HEK293 (cell line): ENCODE measurements at regions not wholly inside any gene's neighbourhood (a gene's known extent, or its start where the extent isn't known, plus 50 kb on each side); places are given as distances from the start of the nearest gene placed in this dataset.

Experiments used
- CTCF ChIA-PET: fragments of 350-600 bp; formaldehyde crosslinking; extraction: SDS; loops from one replicate; lab custom pipeline; 2021; ENCODE audit warnings: antibody characterized with exemption; lab: Yijun Ruan, JAX
- POLR2A ChIA-PET: fragments of 300-600 bp; formaldehyde crosslinking; extraction: SDS; loops from one replicate; lab custom pipeline; 2020; ENCODE audit warnings: antibody characterized with exemption, inconsistent platforms; lab: Yijun Ruan, JAX
- H3K27ac ChIP-seq: fragments of 200-500 bp; sonication (Bioruptor generic); 2 replicates; pipeline ENCODE4 v1.5.1; 2014; ENCODE audit warnings: low read depth, low read length, control low read depth, inconsistent platforms; ENCODE audit errors: extremely low read depth
- H3K36me3 ChIP-seq, 2 experiments: fragments of 200-500 bp in 1 of 2; sonication (Bioruptor generic) in 1 of 2; 1 replicate in 1 of 2; 2 replicates in 1 of 2; pipeline ENCODE4 v1.5.1; 2014 to 2017; ENCODE audit warnings: inconsistent platforms in 2 of 2, low read length in 2 of 2; ENCODE audit not compliant: control insufficient read depth in 2 of 2, insufficient read depth in 1 of 2
- H3K4me1 ChIP-seq: fragments of 200-500 bp; sonication (Bioruptor generic); 2 replicates; pipeline ENCODE4 v1.5.1; 2014; ENCODE audit warnings: mild to moderate bottlenecking, low read length, inconsistent platforms; ENCODE audit not compliant: control insufficient read depth, insufficient read depth
- H3K4me3 ChIP-seq: 2 replicates; pipeline ENCODE4 v1.5.1; 2011; ENCODE audit warnings: low read depth, mild to moderate bottlenecking, control low read depth, low read length, moderate library complexity
- H3K9me3 ChIP-seq: fragments of 200-500 bp; sonication (Bioruptor generic); 2 replicates; pipeline ENCODE4 v1.5.1; 2014; ENCODE audit warnings: low read depth, low read length, inconsistent platforms; ENCODE audit not compliant: control insufficient read depth, insufficient read depth
- CTCF ChIP-seq: fragments of 450-650 bp; formaldehyde crosslinking; IDR thresholded peaks from 2 replicates; pipeline ENCODE4 v1.5.1; 2016; ENCODE audit warnings: missing biosample characterization, missing genetic modification characterization
- EGR2 ChIP-seq: fragments of 450-650 bp; formaldehyde crosslinking; IDR thresholded peaks from 2 replicates; pipeline ENCODE4 v1.5.1; 2016; ENCODE audit warnings: low read depth, missing biosample characterization, missing genetic modification characterization
- GLIS1 ChIP-seq: fragments of 450-650 bp; formaldehyde crosslinking; IDR thresholded peaks from 2 replicates; pipeline ENCODE4 v1.5.1; 2016; ENCODE audit warnings: missing biosample characterization, missing genetic modification characterization
- IKZF3 ChIP-seq: fragments of 450-650 bp; IDR thresholded peaks from 2 replicates; pipeline ENCODE4 v1.5.0; 2018; ENCODE audit warnings: missing biosample characterization, mild to moderate bottlenecking, missing genetic modification characterization, moderate library complexity
- PRDM10 ChIP-seq: fragments of 450-650 bp; formaldehyde crosslinking; IDR thresholded peaks from 2 replicates; pipeline ENCODE4 v1.5.1; 2016; ENCODE audit warnings: missing biosample characterization, missing genetic modification characterization
- SCRT1 ChIP-seq: fragments of 450-650 bp; formaldehyde crosslinking; IDR thresholded peaks from 2 replicates; pipeline ENCODE4 v1.5.1; 2016; ENCODE audit warnings: missing biosample characterization, missing genetic modification characterization, borderline replicate concordance
- ZBTB21 ChIP-seq: fragments of 450-650 bp; formaldehyde crosslinking; IDR thresholded peaks from 2 replicates; pipeline ENCODE4 v1.5.1; 2017; ENCODE audit warnings: missing biosample characterization, missing genetic modification characterization
- ZFHX2 ChIP-seq: fragments of 450-650 bp; formaldehyde crosslinking; conservative IDR thresholded peaks from 2 replicates; pipeline ENCODE4 v1.5.1; 2016; ENCODE audit warnings: missing biosample characterization, missing genetic modification characterization
- ZFP41 ChIP-seq: fragments of 450-650 bp; formaldehyde crosslinking; IDR thresholded peaks from 2 replicates; pipeline ENCODE4 v1.5.1; 2016; ENCODE audit warnings: missing biosample characterization, missing genetic modification characterization, borderline replicate concordance
- ZNF10 ChIP-seq: fragments of 450-650 bp; formaldehyde crosslinking; IDR thresholded peaks from 2 replicates; pipeline ENCODE4 v1.5.1; 2017; ENCODE audit warnings: missing biosample characterization, missing genetic modification characterization
- ZNF18 ChIP-seq: fragments of 450-650 bp; formaldehyde crosslinking; IDR thresholded peaks from 2 replicates; pipeline ENCODE4 v1.5.1; 2016; ENCODE audit warnings: missing biosample characterization, missing genetic modification characterization
- ZNF335 ChIP-seq: fragments of 450-650 bp; formaldehyde crosslinking; conservative IDR thresholded peaks from 2 replicates; pipeline ENCODE4 v1.5.1; 2016; ENCODE audit warnings: missing biosample characterization, missing genetic modification characterization
- ZNF473 ChIP-seq: fragments of 450-650 bp; formaldehyde crosslinking; IDR thresholded peaks from 2 replicates; pipeline ENCODE4 v1.5.1; 2017; ENCODE audit warnings: missing biosample characterization, missing genetic modification characterization
- ZNF626 ChIP-seq: fragments of 450-650 bp; sonication (Bioruptor Pico); formaldehyde crosslinking; IDR thresholded peaks from 2 replicates; pipeline ENCODE4 v1.5.1; 2018; ENCODE audit warnings: missing biosample characterization, missing genetic modification characterization, inconsistent platforms
- ZNF654 ChIP-seq: fragments of 450-650 bp; formaldehyde crosslinking; IDR thresholded peaks from 2 replicates; pipeline ENCODE4 v1.5.1; 2016; ENCODE audit warnings: low read depth, missing biosample characterization, missing genetic modification characterization
- ZNF658 ChIP-seq: fragments of 450-650 bp; formaldehyde crosslinking; IDR thresholded peaks from 2 replicates; pipeline ENCODE4; 2016; ENCODE audit warnings: missing biosample characterization, missing genetic modification characterization
- ZNF660 ChIP-seq: fragments of 450-650 bp; IDR thresholded peaks from 2 replicates; pipeline ENCODE4 v1.5.1; 2018; ENCODE audit warnings: missing biosample characterization, mild to moderate bottlenecking, missing genetic modification characterization
- ZNF677 ChIP-seq: fragments of 450-650 bp; IDR thresholded peaks from 2 replicates; pipeline ENCODE4 v1.5.0; 2018; ENCODE audit warnings: missing biosample characterization, mild to moderate bottlenecking, missing genetic modification characterization, moderate library complexity
- ZNF692 ChIP-seq: fragments of 450-650 bp; formaldehyde crosslinking; IDR thresholded peaks from 2 replicates; pipeline ENCODE4 v1.5.1; 2016; ENCODE audit warnings: missing biosample characterization, missing genetic modification characterization
- ZNF792 ChIP-seq: fragments of 450-650 bp; formaldehyde crosslinking; IDR thresholded peaks from 2 replicates; pipeline ENCODE4 v1.5.1; 2016; ENCODE audit warnings: missing biosample characterization, missing genetic modification characterization
- ZXDB ChIP-seq: fragments of 450-650 bp; formaldehyde crosslinking; IDR thresholded peaks from 2 replicates; pipeline ENCODE4 v1.5.1; 2016; ENCODE audit warnings: missing biosample characterization, missing genetic modification characterization
- TF ChIP-seq, protein P1 (sequence below): fragments of 450-650 bp; formaldehyde crosslinking; optimal IDR thresholded peaks from 2 replicates; pipeline ENCODE3; 2016; ENCODE audit warnings: missing biosample characterization, mild to moderate bottlenecking, missing genetic modification characterization
- TF ChIP-seq, protein P2 (sequence below): fragments of 450-650 bp; formaldehyde crosslinking; IDR thresholded peaks from 2 replicates; pipeline ENCODE4 v1.5.1; 2016; ENCODE audit warnings: missing biosample characterization, missing genetic modification characterization

DNA sequence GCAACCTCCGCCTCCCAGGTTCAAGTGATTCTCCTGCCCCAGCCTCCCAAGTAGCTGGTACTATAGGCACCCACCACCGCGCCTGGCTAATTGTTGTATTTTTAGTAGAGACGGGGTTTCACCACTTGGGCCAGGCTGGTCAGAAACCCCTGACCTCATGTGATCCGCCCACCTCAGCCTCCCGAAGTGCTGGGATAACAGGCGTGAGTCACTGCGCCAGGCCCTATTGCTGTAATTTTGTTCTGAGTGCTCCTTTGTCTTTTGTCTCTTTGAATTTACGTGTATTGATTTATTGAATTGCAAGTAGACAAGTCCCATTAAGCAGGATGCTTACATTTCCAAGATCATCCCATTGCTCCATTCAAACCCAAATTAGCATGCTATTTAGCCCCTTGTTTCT is 186.7 kb downstream of the MSX2 start:
- no peaks in the 10 kb centered on the region for H3K36me3 ChIP-seq
- ChIA-PET CTCF (interaction anchor here (0.6 to 4.0 kb wide), 22 partner anchors 9 to 819 kb away, joined by 3 to 29 read pairs (median 4); no protein-coding TSS in a partner anchor), POLR2A (no interaction called here)
- H3K4me1 ChIP-seq = no peaks in the 10 kb centered on the region
- H3K4me3 ChIP-seq = no peak overlapping the region
- H3K9me3 ChIP-seq = no peaks in the 10 kb centered on the region
- no peak for TF ChIP-seq ZNF626 (tag by site-specific recombination)
- TF ChIP-seq ZNF658 (tag by site-specific recombination) = no peak
- no peak for TF ChIP-seq ZNF473
- no peak for TF ChIP-seq GLIS1 (tag by site-specific recombination)
- TF ChIP-seq IKZF3 (tag by site-specific recombination) = no peak
- no peak for TF ChIP-seq ZXDB (tag by site-specific recombination)
- TF ChIP-seq ZNF10 (tag by site-specific recombination) = no peak
- no peak for TF ChIP-seq ZNF677 (tag by site-specific recombination)
- no peak for TF ChIP-seq ZNF692 (tag by site-specific recombination)
- no peak overlapping the region for H3K27ac ChIP-seq

GRCh38 chr5:174910245-174910737 is 185.9 kb downstream of the MSX2 start:
- CTCF ChIA-PET = interaction anchor here (0.6 to 4.0 kb wide), 31 partner anchors 10 to 1263 kb away, joined by 3 to 29 read pairs (median 3); no protein-coding TSS in a partner anchor
- H3K4me1 ChIP-seq = no peaks in the 10 kb centered on the region
- peak; percentile 86 for TF ChIP-seq ZNF18 (tag by site-specific recombination)
- TF ChIP-seq ZFP41 (tag by site-specific recombination) = no peak
- peak; percentile 87 for TF ChIP-seq CTCF (tag by site-specific recombination)
- no peak for TF ChIP-seq ZNF792 (tag by site-specific recombination)
- TF ChIP-seq EGR2 (tag by site-specific recombination) = peak; percentile 72
- no peak for TF ChIP-seq ZBTB21 (tag by site-specific recombination)
- TF ChIP-seq, protein P1, sequence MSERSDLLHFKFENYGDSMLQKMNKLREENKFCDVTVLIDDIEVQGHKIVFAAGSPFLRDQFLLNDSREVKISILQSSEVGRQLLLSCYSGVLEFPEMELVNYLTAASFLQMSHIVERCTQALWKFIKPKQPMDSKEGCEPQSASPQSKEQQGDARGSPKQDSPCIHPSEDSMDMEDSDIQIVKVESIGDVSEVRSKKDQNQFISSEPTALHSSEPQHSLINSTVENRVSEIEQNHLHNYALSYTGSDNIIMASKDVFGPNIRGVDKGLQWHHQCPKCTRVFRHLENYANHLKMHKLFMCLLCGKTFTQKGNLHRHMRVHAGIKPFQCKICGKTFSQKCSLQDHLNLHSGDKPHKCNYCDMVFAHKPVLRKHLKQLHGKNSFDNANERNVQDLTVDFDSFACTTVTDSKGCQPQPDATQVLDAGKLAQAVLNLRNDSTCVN (tag by site-specific recombination) = peak; percentile 13
- peak; percentile 42; the same call in 1 of the 2 replicates for TF ChIP-seq PRDM10
- TF ChIP-seq ZNF335 (tag by site-specific recombination) = peak; percentile 35
- TF ChIP-seq SCRT1 = no peak
- TF ChIP-seq, protein P2, sequence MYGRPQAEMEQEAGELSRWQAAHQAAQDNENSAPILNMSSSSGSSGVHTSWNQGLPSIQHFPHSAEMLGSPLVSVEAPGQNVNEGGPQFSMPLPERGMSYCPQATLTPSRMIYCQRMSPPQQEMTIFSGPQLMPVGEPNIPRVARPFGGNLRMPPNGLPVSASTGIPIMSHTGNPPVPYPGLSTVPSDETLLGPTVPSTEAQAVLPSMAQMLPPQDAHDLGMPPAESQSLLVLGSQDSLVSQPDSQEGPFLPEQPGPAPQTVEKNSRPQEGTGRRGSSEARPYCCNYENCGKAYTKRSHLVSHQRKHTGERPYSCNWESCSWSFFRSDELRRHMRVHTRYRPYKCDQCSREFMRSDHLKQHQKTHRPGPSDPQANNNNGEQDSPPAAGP (tag by site-specific recombination) = no peak
- TF ChIP-seq ZNF654 (tag by site-specific recombination) = peak; percentile 73
- peak; percentile 81 for TF ChIP-seq ZFHX2
- peak; percentile 67 for TF ChIP-seq ZNF660 (tag by site-specific recombination)
- POLR2A ChIA-PET = no interaction called here
- H3K36me3 ChIP-seq = no peaks in the 10 kb centered on the region
- H3K27ac ChIP-seq = no peak overlapping the region
- H3K9me3 ChIP-seq = no peaks in the 10 kb centered on the region
- H3K4me3 ChIP-seq = peak overlapping the region; percentile 5; the same call in 1 of the 2 replicates
